Central memory CD8-positive, alpha-beta T cell (primary cell): ENCODE measurements at regions not wholly inside any gene's neighbourhood (a gene's known extent, or its start where the extent isn't known, plus 50 kb on each side); places are given as distances from the start of the nearest gene placed in this dataset.
"Not testable (repeated sequence)": the region's sequence is repeated elsewhere in the genome, so short reads cannot be mapped to it uniquely, and the experiment has no call there.

Experiments
- ATAC-seq: fragments of 150-1000 bp; cut with Tn5 transposase; replicated peaks from 2 replicates; pipeline ENCODE4 v1.10.0; 2022; ENCODE audit warnings: mild to moderate bottlenecking, moderate FRiP score, moderate number of reproducible peaks; ENCODE audit not compliant: poor library complexity, severe bottlenecking; ENCODE audit errors: extremely low read depth
- DNase-seq, 2 donors: peaks; one replicate each; pipeline ENCODE4 v3.0.0; 2021; ENCODE audit warnings: low spot score in 2 of 2
- H3K27ac Mint-ChIP-seq: one replicate; pipeline ENCODE4 v1.8.0; 2022; ENCODE audit warnings: low read depth, mild to moderate bottlenecking, moderate library complexity, mixed read lengths
- H3K27me3 Mint-ChIP-seq: one replicate; pipeline ENCODE4 v1.8.0; 2022; ENCODE audit warnings: mixed read lengths
- H3K36me3 Mint-ChIP-seq: one replicate; pipeline ENCODE4 v1.8.0; 2022; ENCODE audit warnings: mild to moderate bottlenecking, moderate library complexity, mixed read lengths; ENCODE audit not compliant: insufficient read depth
- H3K4me1 Mint-ChIP-seq: one replicate; pipeline ENCODE4 v1.8.0; 2022; ENCODE audit warnings: mixed read lengths
- H3K4me3 Mint-ChIP-seq: one replicate; pipeline ENCODE4 v1.8.0; 2022; ENCODE audit warnings: mild to moderate bottlenecking, moderate library complexity, mixed read lengths
- H3K9me3 Mint-ChIP-seq: one replicate; pipeline ENCODE4 v1.8.0; 2022; ENCODE audit warnings: mixed read lengths

DNA sequence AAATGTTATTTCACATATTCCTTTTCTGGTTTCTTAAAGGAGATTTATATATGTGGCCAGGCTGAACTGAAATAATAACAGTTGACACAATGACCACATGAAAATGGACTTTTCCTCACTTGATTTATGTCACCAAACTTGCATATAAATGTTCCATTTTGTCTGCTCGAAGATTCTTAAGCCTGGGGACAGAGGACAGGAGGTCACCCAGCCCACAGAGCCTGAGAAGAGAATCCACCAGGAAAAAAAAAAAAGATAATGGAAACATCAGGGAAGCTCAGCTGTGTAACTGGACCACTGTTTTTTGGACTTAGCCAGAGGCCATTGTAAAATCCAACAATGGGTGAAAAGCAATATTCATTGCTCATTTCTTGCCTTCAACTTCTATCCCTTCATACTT, 359.0 kb upstream of the FGF16 start:
- H3K27me3 Mint-ChIP-seq = no peaks in the 10 kb centered on the region

DNA sequence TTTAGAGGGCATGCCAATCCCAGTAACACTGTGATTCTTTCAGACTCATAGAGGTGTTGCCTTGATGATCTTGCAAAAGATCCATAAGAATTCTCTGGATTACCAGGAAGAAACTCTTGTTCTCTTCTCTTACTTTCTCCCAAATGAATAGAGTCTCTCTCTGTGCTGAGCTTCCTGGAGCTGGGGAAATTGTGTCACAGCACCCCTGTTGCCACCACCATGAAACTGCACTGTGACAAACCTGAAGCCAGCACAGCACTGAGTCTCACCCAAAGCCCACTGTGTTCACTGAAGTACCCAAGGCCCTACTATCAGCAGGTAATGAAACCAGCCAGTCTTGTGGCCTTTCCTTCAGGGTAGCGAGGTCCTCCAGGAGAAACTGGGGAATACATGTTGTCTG, 332.7 kb upstream of the FGF16 start:
- Mint-ChIP-seq H3K4me3 (no peak overlapping the region), H3K27ac (no peak overlapping the region), H3K9me3 (no peaks in the 10 kb centered on the region), H3K27me3 (no peaks in the 10 kb centered on the region), H3K4me1 (no peaks in the 10 kb centered on the region), H3K36me3 (no peaks in the 10 kb centered on the region)
- ATAC-seq (no peak), DNase-seq (no peak)

More for the DNA sequence above, 359.0 kb upstream of the FGF16 start:
- DNase-seq (no peak), ATAC-seq (no peak)
- H3K27ac Mint-ChIP-seq = no peak overlapping the region
- H3K4me1 Mint-ChIP-seq = no peaks in the 10 kb centered on the region
- H3K9me3 Mint-ChIP-seq = no peaks in the 10 kb centered on the region
- H3K36me3 Mint-ChIP-seq = no peaks in the 10 kb centered on the region
- H3K4me3 Mint-ChIP-seq = no peak overlapping the region

DNA sequence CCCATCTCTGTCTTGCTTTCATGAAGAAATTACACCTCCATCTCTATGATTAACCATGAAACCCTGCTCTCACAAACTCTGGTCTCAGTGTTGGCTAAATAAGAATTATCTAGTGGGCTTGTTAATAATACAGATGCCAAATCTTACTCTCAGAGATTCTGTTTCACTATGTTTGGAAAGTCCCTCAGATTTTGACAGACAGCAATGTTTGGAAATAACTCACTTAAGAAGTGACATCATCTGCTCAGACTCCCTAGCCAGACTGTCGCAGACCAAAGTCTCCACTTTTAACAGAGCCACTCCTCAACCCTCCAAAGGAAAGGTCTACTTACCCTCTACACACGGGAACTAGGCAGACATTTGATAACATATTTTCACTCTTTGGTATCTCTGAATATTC, 328.5 kb upstream of the FGF16 start:
- Mint-ChIP-seq H3K27ac (no peak overlapping the region), H3K9me3 (no peaks in the 10 kb centered on the region), H3K27me3 (no peaks in the 10 kb centered on the region), H3K4me3 (no peak overlapping the region), H3K4me1 (no peaks in the 10 kb centered on the region), H3K36me3 (no peaks in the 10 kb centered on the region)
- ATAC-seq (no peak), DNase-seq (no peak)

DNA sequence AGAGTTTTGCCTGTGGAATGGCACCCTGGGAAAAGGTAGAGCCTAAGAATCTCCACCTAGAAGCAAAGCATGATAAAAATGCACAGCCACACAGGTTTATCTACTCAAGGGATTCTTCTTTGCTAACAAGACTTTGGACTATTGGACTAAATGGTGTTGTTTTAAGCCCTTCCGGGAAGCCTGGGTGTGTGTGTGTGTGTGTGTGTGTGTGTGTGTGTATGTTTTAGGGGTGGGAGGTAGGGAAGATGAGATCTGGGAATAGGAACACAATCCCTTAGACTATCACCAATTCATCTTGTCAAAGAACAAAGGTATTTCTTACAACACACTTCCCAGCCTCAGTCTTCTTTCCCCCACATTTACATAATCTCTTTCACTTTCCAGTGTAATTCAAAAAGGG, 327.5 kb upstream of the FGF16 start:
- Mint-ChIP-seq H3K9me3 (no peaks in the 10 kb centered on the region), H3K27ac (no peak overlapping the region), H3K36me3 (no peaks in the 10 kb centered on the region), H3K4me3 (no peak overlapping the region), H3K4me1 (no peaks in the 10 kb centered on the region), H3K27me3 (no peaks in the 10 kb centered on the region)
- ATAC-seq (no peak), DNase-seq (no peak)

DNA sequence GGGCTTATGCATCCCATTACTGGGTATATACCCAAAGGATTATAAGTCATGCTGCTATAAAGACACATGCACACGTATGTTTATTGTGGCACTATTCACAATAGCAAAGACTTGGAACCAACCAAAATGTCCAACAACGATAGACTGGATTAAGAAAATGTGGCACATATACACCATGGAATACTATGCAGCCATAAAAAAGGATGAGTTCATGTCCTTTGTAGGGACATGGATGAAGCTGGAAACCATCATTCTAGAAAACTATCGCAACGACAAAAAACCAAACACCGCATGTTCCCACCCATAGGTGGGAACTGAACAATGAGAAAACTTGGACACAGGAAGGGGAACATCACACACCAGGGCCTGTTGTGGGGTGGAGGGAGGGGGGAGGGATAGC, 323.3 kb upstream of the FGF16 start:
- not testable (repeated sequence) for H3K27ac Mint-ChIP-seq, DNase-seq, H3K4me3 Mint-ChIP-seq, H3K9me3 Mint-ChIP-seq, ATAC-seq, H3K27me3 Mint-ChIP-seq, H3K36me3 Mint-ChIP-seq, H3K4me1 Mint-ChIP-seq

DNA sequence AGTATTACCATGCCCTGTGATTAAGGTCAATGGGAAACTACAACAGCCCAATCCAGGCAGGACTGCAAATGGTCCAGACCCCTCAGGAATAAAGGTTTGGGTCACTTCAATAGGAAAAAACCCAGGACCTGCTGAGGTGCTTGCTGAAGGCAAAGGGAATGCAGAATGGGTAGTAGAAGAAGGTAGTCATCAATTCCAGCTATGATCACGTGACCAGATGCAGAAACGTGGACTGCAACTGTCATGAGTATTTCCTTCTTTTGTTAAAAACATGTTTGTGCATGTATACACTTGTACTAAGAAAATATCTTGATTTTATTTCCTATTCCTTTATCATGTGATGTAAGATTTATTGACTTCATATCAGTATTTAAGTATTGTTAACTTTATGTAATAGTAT, 319.6 kb upstream of the FGF16 start:
- H3K36me3 Mint-ChIP-seq, H3K4me3 Mint-ChIP-seq, H3K27ac Mint-ChIP-seq, ATAC-seq, DNase-seq, H3K27me3 Mint-ChIP-seq, H3K9me3 Mint-ChIP-seq, H3K4me1 Mint-ChIP-seq: not testable (repeated sequence)

DNA sequence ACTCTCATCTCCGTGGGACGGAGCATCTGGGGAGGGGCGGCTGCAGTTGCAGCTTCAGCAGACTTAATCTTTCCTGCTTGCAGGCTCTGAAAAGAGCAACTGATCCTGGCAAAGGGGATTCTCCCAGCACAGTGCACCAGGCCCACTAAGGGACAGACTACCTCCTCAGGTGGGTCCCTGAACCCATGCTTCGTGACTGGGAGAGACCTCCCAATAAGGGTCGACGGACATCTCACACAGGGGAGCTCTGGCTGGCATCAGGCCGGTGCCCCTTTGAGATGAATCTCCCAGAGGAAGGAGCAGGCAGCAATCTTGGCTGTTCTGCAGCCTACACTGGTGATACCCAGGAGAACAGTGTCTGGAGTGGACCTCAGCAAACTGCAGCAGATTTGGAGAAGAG, 303.3 kb upstream of the FGF16 start:
- Mint-ChIP-seq H3K27me3 (peaks cover under 1% of the 10 kb centered on the region), H3K4me1 (no peaks in the 10 kb centered on the region), H3K27ac (no peak overlapping the region), H3K36me3 (no peaks in the 10 kb centered on the region), H3K4me3 (no peak overlapping the region), H3K9me3 (peaks cover 6% of the 10 kb centered on the region)
- no peak for DNase-seq
- ATAC-seq = no peak

DNA sequence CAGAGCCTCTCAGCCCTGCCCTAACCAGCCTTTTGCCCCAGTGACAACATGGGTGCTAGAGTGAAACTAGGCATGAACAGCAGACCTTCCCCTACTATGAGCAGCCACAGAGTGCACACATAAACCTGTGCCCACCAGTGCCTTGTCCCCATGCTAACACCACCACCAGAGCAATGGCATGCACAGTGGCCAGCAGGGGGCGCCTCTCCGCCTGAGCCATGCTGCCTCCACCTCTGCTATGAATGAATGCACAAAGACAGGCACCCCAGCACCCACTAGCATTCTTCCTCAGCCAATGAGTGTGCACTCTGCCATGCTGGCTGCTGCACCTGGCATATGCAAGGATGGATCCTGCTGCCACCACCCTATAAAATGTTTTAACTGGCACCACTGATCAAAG, 286.9 kb upstream of the FGF16 start:
- DNase-seq (no peak), ATAC-seq (no peak)
- Mint-ChIP-seq H3K36me3 (no peaks in the 10 kb centered on the region), H3K27me3 (no peaks in the 10 kb centered on the region), H3K4me3 (no peak overlapping the region), H3K9me3 (peaks cover 5% of the 10 kb centered on the region), H3K27ac (no peak overlapping the region), H3K4me1 (no peaks in the 10 kb centered on the region)

DNA sequence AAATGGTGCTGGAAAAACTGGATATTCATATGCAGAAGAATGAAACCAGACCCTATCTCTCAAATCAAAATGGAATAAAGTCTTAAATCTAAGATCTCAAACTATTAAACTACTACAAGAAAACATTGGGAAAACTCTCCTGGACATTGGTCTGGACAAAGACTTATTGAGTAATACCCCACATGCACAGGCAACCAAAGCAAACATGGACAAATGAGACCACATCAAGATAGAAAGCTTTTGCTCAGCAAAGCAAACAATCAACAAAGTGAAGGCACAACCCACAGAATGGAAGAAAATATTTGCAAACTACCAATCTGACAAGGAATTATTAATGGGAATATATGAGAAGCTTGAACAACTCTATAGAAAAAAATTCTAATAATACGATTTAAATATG, 284.4 kb upstream of the FGF16 start:
- H3K27me3 Mint-ChIP-seq = no peaks in the 10 kb centered on the region

DNA sequence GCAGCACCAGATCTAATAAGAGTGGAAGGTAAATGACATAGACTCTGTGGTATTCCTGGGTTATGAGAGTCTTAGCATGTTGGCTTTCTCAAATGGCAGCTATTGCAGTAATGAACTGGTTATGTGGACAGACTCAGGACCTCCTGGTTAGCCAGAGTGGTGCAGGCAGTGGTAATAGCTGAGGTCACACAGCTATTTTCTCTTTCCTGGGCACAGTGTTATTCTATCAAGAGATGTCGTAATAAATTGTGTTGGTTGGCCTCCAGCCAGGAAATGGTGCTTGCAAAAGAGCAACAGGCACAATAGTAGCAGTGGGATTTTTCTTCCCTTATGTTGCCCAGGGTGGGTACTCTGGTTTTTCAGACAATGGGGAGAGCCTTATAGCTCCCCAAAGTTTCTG, 279.2 kb upstream of the FGF16 start:
- ATAC-seq = no peak
- DNase-seq = no peak
- H3K27ac Mint-ChIP-seq = no peak overlapping the region
- H3K4me1 Mint-ChIP-seq = no peaks in the 10 kb centered on the region
- no peaks in the 10 kb centered on the region for H3K27me3 Mint-ChIP-seq
- no peak overlapping the region for H3K4me3 Mint-ChIP-seq
- peaks cover 2% of the 10 kb centered on the region for H3K36me3 Mint-ChIP-seq
- no peaks in the 10 kb centered on the region for H3K9me3 Mint-ChIP-seq

More for the DNA sequence above, 284.4 kb upstream of the FGF16 start:
- no peak overlapping the region for H3K4me3 Mint-ChIP-seq
- no peak overlapping the region for H3K27ac Mint-ChIP-seq
- H3K9me3 Mint-ChIP-seq = peaks cover 5% of the 10 kb centered on the region
- ATAC-seq (no peak), DNase-seq (no peak)
- no peaks in the 10 kb centered on the region for H3K36me3 Mint-ChIP-seq
- H3K4me1 Mint-ChIP-seq = no peaks in the 10 kb centered on the region

DNA sequence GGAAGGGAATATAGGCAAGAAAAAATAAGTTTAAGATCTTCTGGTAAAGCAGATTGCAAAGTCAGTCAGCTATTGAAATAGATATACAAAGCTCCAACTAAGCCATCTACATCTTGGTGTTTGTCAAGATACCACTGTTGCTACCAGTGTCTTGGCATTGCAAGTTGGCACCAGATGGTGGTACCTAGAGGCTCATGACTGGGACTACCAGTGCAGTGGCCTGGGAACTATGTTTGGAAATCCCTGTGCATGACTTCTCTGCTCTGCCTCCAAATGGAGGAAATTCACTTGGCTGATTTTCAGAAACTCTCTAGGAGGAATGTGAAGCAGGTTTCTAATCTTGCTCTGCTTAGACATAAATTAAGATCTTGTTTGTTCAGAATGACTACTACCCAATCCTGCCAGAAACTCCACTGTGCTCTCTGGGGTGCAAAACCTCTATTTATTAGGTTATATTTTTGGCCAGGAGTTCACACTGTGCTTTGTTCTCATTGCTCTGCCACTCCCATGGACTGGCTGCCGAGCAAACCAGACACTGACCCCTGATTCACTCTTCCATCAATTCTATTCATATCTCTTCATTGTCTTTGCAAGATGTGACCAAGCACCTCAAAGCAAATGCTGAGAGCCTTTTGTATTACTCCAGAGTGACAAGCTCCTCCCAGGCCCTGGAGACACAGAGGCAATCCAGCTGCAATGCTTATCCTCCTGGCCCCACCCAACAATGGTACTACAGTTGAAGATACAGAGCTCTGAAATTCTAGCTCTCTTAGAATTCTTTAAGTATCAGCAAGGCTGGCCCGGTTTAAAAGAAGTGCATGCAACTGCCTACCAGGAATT, 272.3 kb upstream of the FGF16 start:
- H3K4me1 Mint-ChIP-seq = no peaks in the 10 kb centered on the region
- H3K27ac Mint-ChIP-seq = no peak overlapping the region
- no peaks in the 10 kb centered on the region for H3K27me3 Mint-ChIP-seq
- peaks cover under 1% of the 10 kb centered on the region for H3K9me3 Mint-ChIP-seq
- DNase-seq = no peak
- ATAC-seq = no peak
- H3K36me3 Mint-ChIP-seq = peaks cover 2% of the 10 kb centered on the region
- no peak overlapping the region for H3K4me3 Mint-ChIP-seq

DNA sequence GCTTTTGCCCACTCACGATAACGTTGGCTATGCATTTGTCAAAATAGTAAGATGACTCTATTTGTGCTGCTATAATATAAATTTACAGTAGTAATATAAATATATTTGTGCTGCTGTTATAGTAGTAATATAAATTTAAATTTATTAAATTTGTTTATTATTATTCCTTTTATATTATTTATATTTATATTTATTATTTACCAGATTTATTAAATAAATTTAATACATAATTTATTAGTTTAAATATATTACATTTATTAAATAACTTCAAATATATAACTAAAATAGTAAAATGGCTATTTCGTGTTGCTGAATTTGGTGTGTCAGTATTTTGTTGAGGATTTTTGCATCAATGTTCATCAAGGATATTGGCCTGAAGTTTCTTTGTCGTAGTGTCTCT, 246.5 kb upstream of the FGF16 start:
- ATAC-seq (no peak), DNase-seq (no peak)
- H3K4me1 Mint-ChIP-seq = no peaks in the 10 kb centered on the region
- H3K9me3 Mint-ChIP-seq = peaks cover 9% of the 10 kb centered on the region
- no peaks in the 10 kb centered on the region for H3K36me3 Mint-ChIP-seq
- no peak overlapping the region for H3K4me3 Mint-ChIP-seq
- no peak overlapping the region for H3K27ac Mint-ChIP-seq
- no peaks in the 10 kb centered on the region for H3K27me3 Mint-ChIP-seq

DNA sequence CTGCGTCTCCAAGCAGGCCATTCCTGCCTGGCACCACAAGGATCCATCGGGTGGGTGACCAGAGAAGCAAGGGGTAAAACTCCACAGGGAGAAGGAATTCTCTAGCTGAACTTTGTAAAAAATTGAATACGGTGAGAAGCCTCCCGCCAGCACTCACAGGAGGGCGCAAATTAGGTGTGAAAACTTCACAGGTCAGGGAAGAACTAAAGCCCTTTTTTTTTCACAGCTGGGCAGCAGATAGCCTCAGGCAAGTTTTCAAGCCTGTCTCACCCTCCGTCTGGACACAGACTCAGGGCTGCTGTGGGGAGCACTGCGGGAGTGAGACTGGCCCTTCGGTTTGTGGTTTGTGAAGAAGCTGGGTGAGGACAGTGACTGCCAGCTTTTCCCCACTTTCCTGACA, 224.1 kb upstream of the FGF16 start:
- no peak overlapping the region for H3K4me3 Mint-ChIP-seq
- DNase-seq (no peak), ATAC-seq (no peak)
- H3K36me3 Mint-ChIP-seq = no peaks in the 10 kb centered on the region
- H3K27ac Mint-ChIP-seq = no peak overlapping the region
- H3K9me3 Mint-ChIP-seq = no peaks in the 10 kb centered on the region
- no peaks in the 10 kb centered on the region for H3K4me1 Mint-ChIP-seq
- peaks cover 28% of the 10 kb centered on the region for H3K27me3 Mint-ChIP-seq
